ENCODE measurements at regions not wholly inside any gene's neighbourhood (a gene's known extent, or its start where the extent isn't known, plus 50 kb on each side); places are given as distances from the start of the nearest gene placed in this dataset.
"Not testable (repeated sequence)": the region's sequence is repeated elsewhere in the genome, so short reads cannot be mapped to it uniquely, and the experiment has no call there.

- no peak for DNase-seq (ENCODE audit: low read depth)
- no peak for TF ChIP-seq CTCF (conservative IDR thresholded peaks at IDR 0.05; ENCODE audit: low read depth, low read length)
- H3K4me3 ChIP-seq (ENCODE audit: low read depth, low read length) = no peak overlapping the region
These were observed 777.1 kb downstream of the CDH18 start for GRCh38 chr5:19210886-19211285.

- no peak for DNase-seq (ENCODE audit: low read depth)
- H3K4me3 ChIP-seq (ENCODE audit: low read depth, low read length) = no peak overlapping the region
- TF ChIP-seq CTCF (conservative IDR thresholded peaks at IDR 0.05; ENCODE audit: low read depth, low read length) = no peak
These were observed 758.7 kb downstream of the CDH18 start for GRCh38 chr5:19229179-19229835.

- no peak for TF ChIP-seq CTCF (conservative IDR thresholded peaks at IDR 0.05; ENCODE audit: low read depth, low read length)
- DNase-seq (ENCODE audit: low read depth) = no peak
These were observed 754.4 kb downstream of the CDH18 start for GRCh38 chr5:19233573-19233972.

DNA sequence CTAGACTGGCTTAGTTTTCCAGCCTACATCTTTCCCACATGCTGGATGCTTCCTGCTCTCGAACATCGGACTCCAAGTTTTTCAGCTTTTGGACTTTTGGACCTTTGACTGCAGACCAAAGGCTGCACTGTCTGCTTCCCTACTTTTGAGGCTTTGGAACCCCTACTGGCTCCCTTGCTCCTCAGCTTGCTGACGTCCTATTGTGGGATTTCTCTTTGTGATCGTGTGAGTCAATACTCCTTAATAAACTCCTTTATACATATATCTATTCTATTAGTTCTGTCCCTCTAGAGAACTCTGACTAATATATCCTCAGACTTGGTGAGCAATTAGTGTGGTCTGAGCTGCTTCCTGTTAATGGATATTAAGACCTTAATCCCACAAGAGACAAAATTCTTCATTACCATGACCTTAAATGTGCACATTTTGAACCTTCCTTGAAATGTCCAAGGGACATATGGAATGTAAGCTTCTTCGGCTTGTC is 752.9 kb downstream of the CDH18 start:
- no peak for DNase-seq (ENCODE audit: low read depth)
- no peak overlapping the region for H3K4me3 ChIP-seq (ENCODE audit: low read depth, low read length)

More at GRCh38 chr5:19233573-19233972, 754.4 kb downstream of the CDH18 start:
- H3K4me3 ChIP-seq (ENCODE audit: low read depth, low read length) = no peak overlapping the region

GRCh38 chr5:19240170-19240569 is 747.8 kb downstream of the CDH18 start:
- no peak for TF ChIP-seq CTCF (conservative IDR thresholded peaks at IDR 0.05; ENCODE audit: low read depth, low read length)
- DNase-seq (ENCODE audit: low read depth) = peak; percentile 1
- no peak overlapping the region for H3K4me3 ChIP-seq (ENCODE audit: low read depth, low read length)

More for the DNA sequence above, 752.9 kb downstream of the CDH18 start:
- TF ChIP-seq CTCF (conservative IDR thresholded peaks at IDR 0.05; ENCODE audit: low read depth, low read length) = no peak

- no peak for TF ChIP-seq CTCF (conservative IDR thresholded peaks at IDR 0.05; ENCODE audit: low read depth, low read length)
- no peak for DNase-seq (ENCODE audit: low read depth)
- no peak overlapping the region for H3K4me3 ChIP-seq (ENCODE audit: low read depth, low read length)
These were observed 746.3 kb downstream of the CDH18 start for GRCh38 chr5:19241690-19242089.

GRCh38 chr5:19246191-19246590 is 741.8 kb downstream of the CDH18 start:
- H3K4me3 ChIP-seq (ENCODE audit: low read depth, low read length); DNase-seq (ENCODE audit: low read depth): not testable (repeated sequence)

Data from epithelial cell of proximal tubule (primary cell).